Stimulated activated CD4-positive, alpha-beta T cell treated with anti-CD3 and anti-CD28 coated beads, Interleukin-4, amount 100 ng/mL, for 48 hours (primary cell): ENCODE measurements at regions not wholly inside any gene's neighbourhood (a gene's known extent, or its start where the extent isn't known, plus 50 kb on each side); places are given as distances from the start of the nearest gene placed in this dataset.
"Not testable (repeated sequence)": the region's sequence is repeated elsewhere in the genome, so short reads cannot be mapped to it uniquely, and the experiment has no call there.

Source experiments
- DNase-seq, 2 donors: peaks; one replicate each; pipeline ENCODE4 v3.0.0-alpha.2; 2020; ENCODE audit warnings: low read depth in 2 of 2

- DNase-seq, result no peak
These were observed 396.7 kb downstream of the PTPRU start for GRCh38 chr1:29632806-29633615.

- no peak for DNase-seq
These were observed 395.8 kb downstream of the PTPRU start for GRCh38 chr1:29631836-29632805.

GRCh38 chr1:29631361-29631760, 395.0 kb downstream of the PTPRU start:
- no peak for DNase-seq

GRCh38 chr1:29630756-29631155, 394.4 kb downstream of the PTPRU start:
- no peak for DNase-seq

- DNase-seq, result no peak
These were observed 393.6 kb downstream of the PTPRU start for GRCh38 chr1:29629814-29630516.

GRCh38 chr1:29629401-29629800, 393.1 kb downstream of the PTPRU start:
- DNase-seq, result no peak

- DNase-seq, result no peak
These were observed 391.9 kb downstream of the PTPRU start for GRCh38 chr1:29628190-29628589.

GRCh38 chr1:29626726-29627125, 390.4 kb downstream of the PTPRU start:
- no peak for DNase-seq

- no peak for DNase-seq
These were observed 389.7 kb downstream of the PTPRU start for GRCh38 chr1:29626066-29626465.

- no peak for DNase-seq
These were observed 388.7 kb downstream of the PTPRU start for GRCh38 chr1:29625084-29625420.

- no peak for DNase-seq
These were observed 388.2 kb downstream of the PTPRU start for GRCh38 chr1:29624320-29625083.

- no peak for DNase-seq
These were observed 387.2 kb downstream of the PTPRU start for GRCh38 chr1:29623501-29623900.

GRCh38 chr1:29621826-29622435, 385.6 kb downstream of the PTPRU start:
- no peak for DNase-seq

- no peak for DNase-seq
These were observed 384.3 kb downstream of the PTPRU start for GRCh38 chr1:29620631-29621030.

- DNase-seq, result no peak
These were observed 370.9 kb downstream of the PTPRU start for GRCh38 chr1:29607236-29607635.

GRCh38 chr1:29604796-29605195, 368.5 kb downstream of the PTPRU start:
- DNase-seq, result not testable (repeated sequence)

GRCh38 chr1:29603622-29604021, 367.3 kb downstream of the PTPRU start:
- no peak for DNase-seq

- DNase-seq, result no peak
These were observed 365.9 kb downstream of the PTPRU start for GRCh38 chr1:29602203-29602602.

- no peak for DNase-seq
These were observed 364.7 kb downstream of the PTPRU start for GRCh38 chr1:29601021-29601420.

GRCh38 chr1:29599826-29600225, 363.5 kb downstream of the PTPRU start:
- DNase-seq, result no peak

GRCh38 chr1:29599071-29599470, 362.7 kb downstream of the PTPRU start:
- no peak for DNase-seq
